ENCODE measurements at regions not wholly inside any gene's neighbourhood (a gene's known extent, or its start where the extent isn't known, plus 50 kb on each side); places are given as distances from the start of the nearest gene placed in this dataset.

DNA sequence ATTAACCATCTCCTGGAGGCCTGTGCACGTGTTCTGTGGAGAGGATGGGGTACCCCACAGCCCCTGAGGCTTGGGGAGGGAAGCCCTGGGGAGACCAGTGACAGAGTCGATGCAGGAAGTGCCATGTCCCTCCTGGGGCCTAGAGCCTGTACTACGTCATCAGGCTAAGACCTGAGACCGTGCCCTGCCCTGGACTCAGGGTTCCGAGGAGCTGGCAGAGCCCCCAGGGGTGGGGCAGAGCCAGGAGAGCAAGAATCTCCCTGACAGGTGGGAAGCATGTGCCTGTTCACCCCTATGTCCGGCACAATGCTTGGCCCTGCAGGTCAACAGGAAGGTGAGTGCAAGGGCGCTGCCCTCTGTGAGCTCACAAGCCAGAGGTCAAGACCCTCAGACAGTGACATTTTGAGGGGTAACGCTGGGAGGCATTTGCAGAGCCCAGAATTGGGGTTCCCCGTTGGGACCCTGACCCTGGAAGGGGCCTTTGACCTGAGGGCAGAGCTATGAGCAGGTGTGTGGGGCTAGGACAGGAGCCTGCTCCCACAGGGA, 781.6 kb downstream of the BRD1 start:
- no peak for DNase-seq

GRCh38 chr22:49045276-49045675, 782.4 kb downstream of the BRD1 start:
- no peak for DNase-seq

DNA sequence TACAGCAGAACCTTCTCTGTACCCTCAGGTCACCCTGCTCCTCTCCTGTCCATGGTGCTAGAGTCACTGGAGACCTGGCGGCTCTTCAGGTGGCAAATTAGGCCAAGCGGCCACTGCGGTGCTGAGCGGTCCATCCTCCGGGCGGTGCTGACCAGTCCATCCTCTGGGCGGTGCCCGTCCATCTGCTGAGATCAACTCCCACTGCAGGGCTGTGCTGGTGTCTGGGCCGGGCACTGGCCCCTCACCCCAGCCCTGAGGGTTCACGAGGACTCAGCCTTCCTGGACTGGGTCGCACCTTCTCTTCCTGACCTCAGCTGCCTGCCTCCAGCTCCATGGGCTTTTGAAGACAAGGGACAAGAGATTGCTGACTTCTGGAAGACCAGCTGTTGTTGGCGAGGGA, 782.9 kb downstream of the BRD1 start:
- no peak for DNase-seq

- DNase-seq = no peak
These were observed 783.6 kb downstream of the BRD1 start for GRCh38 chr22:49044091-49044490.

DNA sequence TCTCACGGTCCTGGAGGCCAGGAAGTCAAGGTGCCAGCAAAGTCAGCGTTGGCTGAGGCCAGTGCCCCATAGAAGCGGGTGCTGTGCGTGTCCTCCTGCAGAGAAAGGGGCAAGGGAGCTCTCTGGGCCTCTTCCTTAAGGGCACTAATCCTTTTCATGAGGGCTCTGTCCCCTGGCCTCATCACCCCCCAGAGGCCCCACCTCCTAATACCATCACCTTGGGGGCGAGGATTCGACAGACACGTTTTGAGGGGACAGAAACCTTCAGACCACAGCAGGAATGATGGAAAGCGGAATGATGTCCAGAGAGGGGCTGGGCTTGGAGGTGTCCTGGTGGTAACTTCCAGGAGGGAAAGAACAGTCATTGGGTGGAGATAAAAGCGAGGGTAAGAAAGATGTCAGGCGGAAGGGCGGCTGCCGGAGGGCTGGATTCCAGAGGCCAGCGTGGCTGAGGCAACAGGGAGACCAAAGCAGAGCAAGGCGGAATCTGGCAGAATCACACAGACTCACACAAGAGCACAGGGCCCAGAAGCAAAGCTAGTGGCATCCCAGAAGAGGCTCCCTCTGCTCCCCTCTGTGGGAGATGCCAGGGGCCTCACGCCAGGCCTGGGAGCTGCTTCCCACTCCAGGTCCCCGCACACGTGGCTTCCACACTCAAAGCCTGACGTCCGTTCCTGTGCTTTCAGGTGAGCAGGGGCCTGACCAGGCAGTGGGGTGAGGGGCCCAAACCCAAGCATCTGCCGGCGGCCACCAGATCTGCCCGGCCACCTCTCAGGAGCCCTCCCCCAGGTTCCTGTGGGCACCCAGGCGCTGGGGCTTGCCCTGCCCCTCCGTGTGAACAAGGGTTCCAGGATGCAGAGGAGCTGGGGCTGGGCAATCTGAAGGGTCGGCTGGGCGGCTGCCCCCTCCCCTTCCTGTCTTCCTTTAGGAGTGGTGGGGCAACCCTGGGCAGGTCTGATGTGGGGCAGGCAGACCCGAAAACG, 784.5 kb downstream of the BRD1 start:
- no peak for DNase-seq

GRCh38 chr22:49042066-49042465, 785.6 kb downstream of the BRD1 start:
- DNase-seq = no peak

DNA sequence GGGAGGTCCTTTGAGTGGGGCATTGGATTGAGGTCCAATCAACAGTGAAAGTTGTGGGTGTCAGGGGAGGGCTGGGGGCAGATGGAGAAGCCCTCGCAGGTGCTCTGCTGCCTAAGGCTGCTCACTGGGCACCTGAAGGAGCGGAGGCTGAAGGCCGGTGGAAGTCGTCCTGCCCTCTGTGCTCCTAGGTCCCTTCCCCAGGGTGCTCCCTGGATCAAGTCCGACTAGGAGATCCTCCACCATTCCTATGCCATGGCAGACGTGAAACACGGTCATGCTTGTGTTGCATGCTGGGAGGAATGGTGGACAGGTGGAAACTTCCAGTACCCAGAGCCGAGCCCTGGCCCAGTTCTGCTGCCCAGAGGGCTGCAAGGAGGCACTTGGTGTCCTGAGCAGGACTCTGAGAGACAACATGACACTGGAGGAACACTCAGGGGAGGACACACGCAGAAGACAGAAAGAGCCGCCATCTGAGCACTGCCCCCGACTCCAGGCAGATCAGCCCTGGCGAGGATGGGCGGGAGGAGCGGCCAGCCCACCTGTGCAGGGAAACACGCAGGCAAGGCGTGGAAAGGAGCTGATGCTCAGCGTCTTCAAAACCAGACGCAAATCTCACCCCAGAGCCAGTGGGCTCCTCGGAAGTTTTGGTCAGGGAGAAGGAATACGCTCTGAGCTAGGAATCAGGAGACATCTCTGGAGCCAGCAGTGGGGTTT, 786.8 kb downstream of the BRD1 start:
- DNase-seq = no peak

DNA sequence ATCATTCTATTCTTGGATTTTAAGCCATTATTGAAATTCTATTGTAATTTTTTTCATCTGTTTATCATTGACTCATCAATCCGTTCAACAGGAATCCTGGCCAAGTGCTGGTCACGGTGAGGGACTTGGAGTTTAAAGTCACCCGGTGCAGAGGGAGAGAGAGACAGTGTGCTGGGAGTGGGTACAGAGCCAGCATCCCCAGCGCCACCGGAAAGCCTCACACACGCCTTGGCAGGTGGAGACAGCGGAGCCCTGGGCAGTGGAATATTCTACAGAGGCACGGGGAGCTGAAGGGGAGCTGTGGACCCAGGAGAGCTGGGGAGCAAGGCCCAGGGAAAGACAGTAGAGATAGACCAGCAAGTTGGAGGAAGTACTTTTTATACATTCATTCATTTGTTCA, 787.6 kb downstream of the BRD1 start:
- no peak for DNase-seq

DNA sequence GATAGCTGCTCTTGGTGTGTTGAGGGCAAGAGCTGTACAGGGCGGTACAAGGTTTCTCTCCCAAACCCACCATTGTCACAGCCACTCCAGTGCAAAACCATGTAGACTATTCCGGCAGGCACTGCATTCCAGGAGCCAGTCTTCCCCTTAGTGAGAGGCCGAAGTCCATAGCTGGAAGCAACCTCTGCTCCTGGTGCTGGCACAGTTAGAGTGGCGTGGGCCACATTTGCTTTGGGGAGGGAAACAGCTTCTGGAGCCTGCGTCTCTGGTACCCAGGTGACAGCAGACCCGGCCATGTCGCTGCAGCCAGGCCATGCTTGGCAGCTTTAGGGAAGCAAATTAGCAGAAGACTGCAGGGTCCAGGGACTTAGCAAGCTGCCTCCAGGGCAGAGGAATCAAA, 788.0 kb downstream of the BRD1 start:
- DNase-seq = no peak

GRCh38 chr22:49037701-49038245, 789.9 kb downstream of the BRD1 start:
- no peak for DNase-seq

DNA sequence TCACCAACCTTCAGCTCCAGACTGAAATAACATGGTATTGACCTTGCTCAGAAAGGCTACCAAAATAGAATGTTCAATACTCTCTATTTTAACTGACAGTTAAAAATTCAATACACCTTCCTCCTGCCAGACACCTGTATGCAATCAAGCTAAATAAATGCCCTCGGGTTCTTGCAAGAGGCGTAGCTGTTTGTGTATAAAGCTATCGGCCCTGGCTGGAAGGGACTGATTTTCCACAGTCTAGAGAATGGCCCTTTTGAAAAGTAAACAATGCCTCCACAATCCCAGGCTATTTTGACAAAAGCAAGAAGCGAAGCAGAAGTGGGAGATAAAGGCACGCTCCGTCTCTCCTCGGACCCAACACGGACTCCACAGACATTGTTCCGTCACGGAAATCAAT, 791.2 kb downstream of the BRD1 start:
- DNase-seq = no peak

- DNase-seq = no peak
These were observed 791.7 kb downstream of the BRD1 start for GRCh38 chr22:49035818-49036457.

- no peak for DNase-seq
These were observed 792.5 kb downstream of the BRD1 start for GRCh38 chr22:49034836-49035817.

- no peak for DNase-seq
These were observed 794.1 kb downstream of the BRD1 start for GRCh38 chr22:49033616-49034015.

GRCh38 chr22:49032821-49033220, 794.9 kb downstream of the BRD1 start:
- no peak for DNase-seq

DNA sequence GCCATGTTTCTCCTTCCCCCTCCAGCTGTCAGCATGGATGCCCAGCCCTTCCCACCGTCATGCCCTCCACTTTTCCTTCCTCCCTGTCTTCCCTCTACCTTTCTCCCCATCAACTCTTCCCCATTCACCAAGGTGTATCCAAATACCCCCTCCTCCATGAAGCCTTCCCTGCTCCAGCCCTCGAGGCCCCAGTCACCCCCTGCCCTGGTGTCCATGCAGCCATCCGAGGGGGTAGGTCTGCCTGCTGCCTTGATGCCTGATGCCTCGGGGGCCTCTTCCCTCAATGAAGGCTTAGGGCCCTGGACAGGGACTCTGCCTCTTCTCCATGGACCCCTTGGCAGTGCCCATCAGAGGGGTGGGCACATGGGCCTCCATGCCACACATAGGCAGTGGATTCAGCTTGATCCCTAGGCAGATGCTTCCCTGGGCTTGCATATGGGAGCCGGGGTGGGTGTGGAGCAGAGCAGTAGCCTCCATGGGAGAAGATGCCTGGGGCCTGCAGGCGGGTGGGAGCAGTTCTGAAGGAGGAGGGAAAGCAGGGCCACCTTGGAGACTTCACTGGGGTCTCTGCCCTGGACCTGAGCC, 795.8 kb downstream of the BRD1 start:
- DNase-seq = no peak

- DNase-seq = no peak
These were observed 799.6 kb downstream of the BRD1 start for GRCh38 chr22:49028111-49028510.

DNA sequence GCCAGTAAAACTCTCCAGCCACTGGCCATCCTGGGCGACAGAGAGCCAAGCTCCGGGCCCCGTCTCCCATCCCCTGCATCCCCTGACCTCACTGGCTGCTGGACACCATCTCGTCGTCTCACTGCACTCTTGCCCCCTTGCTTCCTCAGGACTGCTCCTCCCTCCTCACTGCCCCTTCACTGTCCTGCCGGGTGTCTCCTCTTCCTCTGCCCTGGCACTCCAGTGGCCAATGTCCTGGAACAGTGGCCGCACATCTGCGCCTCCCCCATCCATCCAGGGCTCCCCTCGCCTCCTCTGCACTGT, 800.4 kb downstream of the BRD1 start:
- no peak for DNase-seq

GRCh38 chr22:49026494-49027367, 800.9 kb downstream of the BRD1 start:
- DNase-seq = no peak

- DNase-seq = no peak
These were observed 801.7 kb downstream of the BRD1 start for GRCh38 chr22:49025791-49026493.

Measured in CD4-positive, alpha-beta T cell treated with Interleukin-17A for 4 hours (primary cell).